ENCODE measurements at regions not wholly inside any gene's neighbourhood (a gene's known extent, or its start where the extent isn't known, plus 50 kb on each side); places are given as distances from the start of the nearest gene placed in this dataset.
"Not testable (repeated sequence)": the region's sequence is repeated elsewhere in the genome, so short reads cannot be mapped to it uniquely, and the experiment has no call there.

- DNase-seq (ENCODE audit: low spot score), result no peak
These were observed 105.7 kb downstream of the RTP4 start for GRCh38 chr3:187473778-187474406.

GRCh38 chr3:187466306-187466705 lies 98.1 kb downstream of the RTP4 start:
- DNase-seq (ENCODE audit: low spot score), result not testable (repeated sequence)

- DNase-seq (ENCODE audit: low spot score), result no peak
These were observed 97.3 kb downstream of the RTP4 start for GRCh38 chr3:187465503-187465902.

GRCh38 chr3:187464682-187465081 lies 96.5 kb downstream of the RTP4 start:
- DNase-seq (ENCODE audit: low spot score), result no peak

GRCh38 chr3:187458921-187459320 lies 90.7 kb downstream of the RTP4 start:
- DNase-seq (ENCODE audit: low spot score), result no peak

GRCh38 chr3:187458383-187458782 lies 90.2 kb downstream of the RTP4 start:
- no peak for DNase-seq (ENCODE audit: low spot score)

- no peak for DNase-seq (ENCODE audit: low spot score)
These were observed 88.1 kb downstream of the RTP4 start for GRCh38 chr3:187456250-187456649.

- DNase-seq (ENCODE audit: low spot score), result no peak
These were observed 86.1 kb downstream of the RTP4 start for GRCh38 chr3:187454085-187454815.

GRCh38 chr3:187450431-187451190 lies 82.4 kb downstream of the RTP4 start:
- no peak for DNase-seq (ENCODE audit: low spot score)

GRCh38 chr3:187448674-187449073 lies 80.5 kb downstream of the RTP4 start:
- DNase-seq (ENCODE audit: low spot score), result no peak

GRCh38 chr3:187447737-187448136 lies 79.6 kb downstream of the RTP4 start:
- no peak for DNase-seq (ENCODE audit: low spot score)

- DNase-seq (ENCODE audit: low spot score), result no peak
These were observed 77.2 kb downstream of the RTP4 start for GRCh38 chr3:187445356-187445755.

GRCh38 chr3:187434524-187434923 lies 66.3 kb downstream of the RTP4 start:
- no peak for DNase-seq (ENCODE audit: low spot score)

- DNase-seq (ENCODE audit: low spot score), result no peak
These were observed 62.4 kb downstream of the RTP4 start for GRCh38 chr3:187430576-187430975.

Data from HuH-7.5 (cell line).